ENCODE measurements at regions not wholly inside any gene's neighbourhood (a gene's known extent, or its start where the extent isn't known, plus 50 kb on each side); places are given as distances from the start of the nearest gene placed in this dataset.
"Not testable (repeated sequence)": the region's sequence is repeated elsewhere in the genome, so short reads cannot be mapped to it uniquely, and the experiment has no call there.

DNA sequence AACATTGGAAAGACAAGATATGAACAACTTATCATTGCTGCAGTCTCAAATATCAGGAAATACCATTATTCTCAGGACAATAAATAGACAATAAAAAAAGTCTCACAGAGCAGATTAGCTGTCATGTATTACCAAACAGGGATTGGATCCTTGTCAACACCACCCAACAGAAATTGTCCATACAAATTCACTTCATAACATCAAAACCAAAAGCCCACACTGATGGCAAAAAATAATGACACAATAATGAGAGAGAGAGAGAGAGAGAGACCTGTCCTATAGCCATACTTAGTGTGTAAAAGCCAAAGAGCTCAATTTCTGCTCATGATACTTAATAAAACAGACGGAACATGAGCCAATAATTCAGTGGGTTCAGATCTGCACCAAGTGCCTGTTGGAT is 96.5 kb downstream of the PPIAL4G start:
- intact Hi-C loops (cut with micrococcal nuclease) = no loop called here

DNA sequence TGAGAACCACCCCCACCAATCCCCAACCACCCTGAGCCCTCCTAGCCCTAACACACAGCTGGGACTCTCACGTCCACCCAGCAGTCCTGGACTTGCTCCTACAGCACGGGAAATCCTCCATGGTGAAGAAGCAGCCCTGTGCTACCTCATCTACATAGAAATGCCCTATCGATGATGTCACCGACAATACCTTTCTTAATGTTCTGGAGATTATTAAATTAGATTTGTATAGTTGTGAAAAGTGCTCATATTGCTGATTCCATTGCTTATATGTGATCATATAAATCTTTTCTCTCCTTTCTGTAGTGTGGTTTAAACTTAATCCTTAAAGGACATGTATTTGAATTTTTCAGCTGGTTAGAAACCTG is 97.1 kb downstream of the PPIAL4G start:
- intact Hi-C loops (cut with micrococcal nuclease) = not testable (repeated sequence)

DNA sequence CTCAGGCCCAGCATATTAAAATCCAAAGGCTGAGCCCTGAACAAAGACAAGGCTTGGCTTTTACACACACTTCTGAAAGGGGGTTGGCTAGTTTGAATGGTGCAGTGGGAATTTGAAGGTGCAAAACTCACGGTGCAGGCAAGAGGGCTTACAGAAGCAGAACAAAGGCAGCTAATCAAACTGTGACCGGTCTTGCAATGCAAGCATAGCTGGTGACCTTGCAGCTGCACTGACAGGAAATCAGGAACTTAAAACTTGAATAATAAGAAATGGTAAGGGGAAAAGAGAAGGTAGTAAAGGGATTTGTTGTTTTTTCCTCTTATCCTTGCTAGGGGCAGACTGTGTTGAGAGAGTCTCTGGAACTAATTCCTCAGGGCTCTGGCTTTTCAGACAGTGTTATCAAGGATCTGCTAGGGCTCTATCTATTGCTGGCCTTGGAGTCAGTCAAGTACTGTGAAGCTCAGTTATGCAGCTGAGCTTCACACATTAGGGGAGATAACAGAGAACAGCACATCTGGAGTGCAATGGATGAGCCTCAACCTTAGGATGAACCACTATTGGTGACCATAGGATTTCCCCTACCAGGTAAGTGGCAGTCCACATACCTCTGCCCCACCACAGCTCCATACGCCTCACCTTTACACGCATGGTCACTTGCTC is 97.6 kb downstream of the PPIAL4G start:
- intact Hi-C loops (cut with micrococcal nuclease) = loop anchor here (2.0 kb wide), 1 partner anchor 41 kb away; no protein-coding TSS in a partner anchor

DNA sequence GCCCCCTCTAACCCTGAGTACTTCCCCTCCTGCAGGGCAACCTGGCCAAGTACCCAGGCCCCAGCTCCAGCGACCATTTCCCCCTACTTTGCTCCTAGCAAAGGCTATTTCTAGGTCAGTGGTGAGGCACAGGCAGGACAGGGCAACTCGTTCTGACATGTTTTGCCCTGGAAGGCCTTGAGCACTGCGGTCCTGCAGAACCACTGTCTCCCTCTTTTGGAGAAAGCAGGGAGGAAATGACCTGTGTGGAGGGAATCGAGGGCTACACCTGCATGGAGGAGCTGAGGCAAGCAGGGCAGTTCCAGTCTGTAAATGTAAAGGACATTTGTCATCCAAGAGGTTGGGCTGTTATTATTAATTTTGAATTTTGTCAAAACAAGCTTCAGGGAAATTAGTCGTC is 99.1 kb downstream of the PPIAL4G start:
- intact Hi-C loops (cut with micrococcal nuclease) = loop anchor here (2.0 kb wide), 1 partner anchor 39 kb away; no protein-coding TSS in a partner anchor

DNA sequence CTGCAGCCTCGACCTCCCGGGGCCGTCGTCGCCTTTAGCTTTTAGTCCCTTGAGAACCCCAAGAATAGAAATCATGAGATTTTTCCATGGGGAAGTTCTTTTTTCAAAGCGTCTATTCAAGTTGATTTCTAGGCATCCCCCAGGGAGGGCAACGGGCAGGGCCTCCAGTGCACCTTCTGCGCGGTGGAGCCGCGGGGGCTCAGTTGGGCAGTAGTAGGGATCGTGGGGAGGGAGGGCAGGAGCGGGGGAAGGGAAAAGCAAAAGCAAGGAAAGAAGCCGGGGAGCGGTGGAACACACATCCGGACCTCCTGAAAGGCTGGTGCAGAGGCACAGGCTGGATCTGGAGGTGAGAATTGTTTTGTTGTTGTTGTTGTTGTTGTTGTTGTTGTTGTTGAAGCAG is 103.4 kb downstream of the PPIAL4G start:
- intact Hi-C loops (cut with micrococcal nuclease) = loop anchor here (10.0 kb wide), 2 partner anchors 65 to 145 kb away; no protein-coding TSS in a partner anchor

DNA sequence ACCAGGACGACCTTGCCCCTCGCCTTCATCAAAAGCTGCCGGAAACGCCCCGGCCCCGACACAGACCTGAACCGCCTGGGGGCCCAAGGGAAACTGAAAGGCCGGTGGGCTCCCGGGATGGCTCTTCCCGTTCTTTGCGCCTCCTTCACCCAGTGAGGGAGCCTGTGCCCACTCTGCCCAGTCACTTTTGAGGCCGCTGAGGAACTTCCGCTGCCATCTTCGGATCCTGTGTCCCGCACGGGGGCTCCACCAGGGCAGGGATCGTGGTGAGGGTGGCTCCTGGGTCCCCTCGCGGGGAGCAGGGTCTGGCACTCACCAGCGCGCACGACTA is 104.0 kb downstream of the PPIAL4G start:
- intact Hi-C loops (cut with micrococcal nuclease) = loop anchor here (10.0 kb wide), 2 partner anchors 64 to 146 kb away; no protein-coding TSS in a partner anchor

DNA sequence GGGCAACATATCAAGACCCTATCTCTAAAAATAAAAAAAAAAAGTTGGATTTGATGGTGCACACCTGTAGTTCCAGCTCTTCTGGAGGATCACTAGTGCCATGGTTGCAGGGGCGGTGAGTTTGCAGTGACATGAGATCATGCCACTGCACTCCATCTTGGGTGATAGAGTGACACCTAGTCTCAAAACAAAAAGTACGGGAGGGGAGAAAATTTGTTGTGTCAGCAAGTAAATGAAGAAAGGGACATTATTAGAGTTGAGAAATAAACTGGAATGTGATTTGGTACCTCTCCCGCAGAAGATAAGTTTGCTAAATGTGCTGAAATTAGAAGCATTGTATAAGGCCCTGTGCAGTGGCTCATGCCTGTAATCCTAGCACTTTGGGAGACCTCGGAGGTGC is 105.1 kb downstream of the PPIAL4G start:
- intact Hi-C loops (cut with micrococcal nuclease) = loop anchor here (10.0 kb wide), 2 partner anchors 63 to 147 kb away; no protein-coding TSS in a partner anchor

DNA sequence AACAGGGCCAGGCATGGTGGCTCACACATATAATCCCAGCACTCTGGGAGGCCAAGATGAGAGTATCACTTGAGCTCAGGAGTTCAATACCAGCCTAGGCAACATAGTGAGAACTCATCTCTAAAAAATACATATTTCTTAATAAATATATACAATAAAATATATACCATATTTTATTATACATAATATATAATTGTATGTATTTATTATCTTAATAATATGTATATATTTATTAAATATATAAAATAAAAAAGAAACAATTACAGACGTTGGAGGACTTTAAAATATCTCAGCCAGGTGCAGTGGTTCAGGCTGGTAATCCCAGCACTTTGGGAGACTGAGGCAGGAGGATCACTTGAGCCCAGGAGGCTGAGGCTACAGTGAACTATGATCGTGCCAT is 106.1 kb downstream of the PPIAL4G start:
- intact Hi-C loops (cut with micrococcal nuclease) = loop anchor here (10.0 kb wide), 2 partner anchors 62 to 148 kb away; no protein-coding TSS in a partner anchor

DNA sequence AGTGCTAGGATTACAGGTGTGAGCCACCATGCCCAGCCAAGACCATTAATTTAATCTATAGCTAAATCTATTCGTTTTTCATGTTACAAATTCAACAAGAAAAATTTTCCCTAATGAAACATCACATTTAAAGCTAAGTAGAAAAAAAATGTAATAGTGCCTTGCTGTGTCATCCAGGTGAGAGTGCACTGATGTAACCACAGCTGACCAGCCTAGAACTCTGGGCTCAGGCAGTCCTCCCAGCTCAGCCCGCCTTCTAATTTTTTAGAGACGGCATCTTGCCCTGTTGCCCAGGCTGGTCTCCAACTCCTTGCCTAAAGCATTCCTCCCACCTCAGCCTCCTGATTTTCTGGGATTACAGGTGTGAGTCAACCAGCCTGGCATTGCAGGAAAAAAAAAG is 109.0 kb downstream of the PPIAL4G start:
- intact Hi-C loops (cut with micrococcal nuclease) = loop anchor here (10.0 kb wide), 2 partner anchors 59 to 151 kb away; no protein-coding TSS in a partner anchor

DNA sequence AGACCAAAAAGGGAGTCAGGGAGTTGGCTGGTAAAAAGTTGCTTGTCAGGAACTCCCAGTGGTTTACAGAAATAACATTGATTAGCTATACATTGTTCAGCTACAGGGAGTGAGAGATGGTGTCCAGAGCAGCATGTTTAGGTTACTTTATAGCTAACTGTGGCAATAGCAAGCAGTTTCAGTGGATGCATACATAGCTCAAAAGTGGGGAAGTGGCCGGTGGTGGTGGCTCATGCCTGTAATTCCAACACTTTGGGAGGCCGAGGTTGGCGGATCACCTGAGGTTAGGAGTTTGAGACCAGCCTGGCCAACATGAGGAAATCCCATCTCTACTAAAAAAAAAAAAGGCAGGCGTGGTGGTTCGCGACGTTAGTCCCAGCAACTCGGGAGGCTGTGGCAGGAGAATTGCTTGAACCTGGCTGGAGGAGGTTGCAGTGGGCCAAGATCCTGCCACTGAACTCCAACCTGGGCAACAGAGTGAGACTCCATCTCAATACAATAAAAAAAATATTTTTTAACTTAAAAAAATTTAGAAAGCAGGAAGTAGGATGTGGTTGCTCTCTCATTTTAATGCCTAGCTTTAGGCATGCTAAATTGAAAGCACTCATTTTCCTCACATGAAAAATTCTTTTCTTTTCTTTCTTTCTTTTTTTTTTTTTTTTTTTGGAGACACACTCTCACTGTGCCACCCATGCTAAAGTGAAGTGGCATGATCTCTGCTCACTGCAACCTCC is 109.7 kb downstream of the PPIAL4G start:
- intact Hi-C loops (cut with micrococcal nuclease) = loop anchor here (1.0 to 10.0 kb wide), 3 partner anchors 15 to 151 kb away; no protein-coding TSS in a partner anchor

DNA sequence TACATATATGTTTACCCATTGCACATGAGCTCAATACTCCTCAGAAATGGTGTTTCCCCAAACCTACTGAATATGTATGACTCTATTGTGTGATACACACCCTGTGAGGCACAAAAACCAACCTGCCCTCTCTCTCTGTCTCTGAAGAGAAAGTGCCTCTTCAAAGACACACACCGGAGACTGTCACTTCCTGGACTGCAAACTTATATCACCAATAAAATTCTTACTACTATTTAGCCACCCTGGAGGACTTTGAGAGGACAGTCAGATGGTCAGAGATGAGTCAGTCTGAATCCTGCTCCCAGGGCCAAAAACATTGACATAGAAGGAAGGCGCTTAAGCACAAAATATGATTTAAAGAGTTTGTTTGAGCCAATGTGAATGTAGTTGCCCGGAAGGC is 110.4 kb downstream of the PPIAL4G start:
- intact Hi-C loops (cut with micrococcal nuclease) = loop anchor here (1.0 to 10.0 kb wide), 4 partner anchors 16 to 152 kb away; no protein-coding TSS in a partner anchor

DNA sequence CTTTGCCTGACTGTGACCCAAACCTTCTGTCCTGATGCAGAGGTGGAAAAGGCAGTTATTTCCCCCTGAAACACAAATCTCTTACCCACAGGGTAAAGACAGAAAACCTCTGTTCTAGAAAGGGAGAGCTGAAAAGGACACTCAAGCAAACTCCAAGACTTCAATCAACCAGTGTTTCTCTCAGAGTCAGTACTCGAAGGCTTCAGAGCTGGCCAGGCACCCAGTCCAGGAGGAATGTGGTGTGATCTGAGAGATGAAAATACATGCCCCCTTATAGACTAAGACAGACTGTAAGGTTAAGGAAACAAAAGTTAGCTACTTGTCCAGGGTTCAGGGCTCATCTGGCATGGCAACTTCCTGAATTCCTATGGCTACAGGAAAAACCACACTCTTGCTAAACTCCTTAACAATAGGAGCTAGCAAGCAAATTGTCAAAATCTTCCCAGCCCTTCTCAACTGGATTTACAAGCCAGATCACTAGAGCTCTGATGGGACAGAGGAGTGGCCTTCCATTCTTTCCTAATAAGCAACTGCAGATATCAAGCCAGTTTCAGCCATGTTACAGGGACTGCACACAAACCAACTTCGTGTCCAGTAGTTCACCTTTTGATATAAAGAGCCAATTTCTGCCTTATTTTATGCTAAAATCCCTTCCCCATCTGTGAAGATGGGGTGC is 110.9 kb downstream of the PPIAL4G start:
- intact Hi-C loops (cut with micrococcal nuclease) = loop anchor here (1.0 to 10.0 kb wide), 3 partner anchors 30 to 153 kb away; no protein-coding TSS in a partner anchor

DNA sequence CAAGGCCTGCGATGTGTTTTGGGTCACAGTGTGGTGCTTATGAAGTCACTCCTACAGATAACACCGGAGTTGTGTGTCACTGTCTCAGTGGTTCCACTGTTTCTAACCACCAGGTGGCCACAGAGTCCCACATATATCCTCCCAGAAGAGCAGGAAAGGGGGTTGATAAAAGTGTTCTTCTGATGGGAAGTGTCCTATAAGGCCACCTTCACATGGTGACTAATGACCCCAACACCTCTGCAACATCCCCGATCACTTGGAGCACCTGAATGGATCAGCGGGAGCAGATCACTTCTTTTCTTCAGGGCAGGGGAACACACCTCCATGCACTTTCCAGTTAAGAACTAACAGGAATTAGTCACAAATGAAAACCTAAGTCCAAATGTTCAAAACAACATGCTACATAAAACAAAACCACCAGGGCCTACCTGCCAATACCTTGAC is 111.5 kb downstream of the PPIAL4G start:
- intact Hi-C loops (cut with micrococcal nuclease) = loop anchor here (10.0 kb wide), 2 partner anchors 57 to 153 kb away; no protein-coding TSS in a partner anchor

DNA sequence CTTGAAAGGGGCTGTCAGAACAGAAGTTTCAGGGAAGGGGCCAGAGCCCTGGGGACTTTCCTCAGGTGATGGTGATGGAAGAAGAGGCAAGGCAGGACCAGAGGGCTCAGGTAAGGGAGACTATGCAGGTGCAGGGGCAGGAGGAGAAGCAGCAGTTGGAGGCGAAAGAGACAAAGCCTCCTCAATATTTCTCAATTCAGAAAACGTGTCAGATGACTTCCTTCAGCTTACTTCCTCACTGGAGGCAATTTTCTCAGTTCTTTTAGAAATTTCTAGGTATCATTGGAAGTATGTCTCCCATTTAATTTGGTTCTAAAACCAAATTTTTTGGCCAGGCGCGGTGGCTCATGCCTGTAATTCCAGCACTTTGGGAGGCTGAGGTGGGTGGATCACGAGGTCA is 112.4 kb downstream of the PPIAL4G start:
- intact Hi-C loops (cut with micrococcal nuclease) = loop anchor here (10.0 kb wide), 2 partner anchors 56 to 154 kb away; no protein-coding TSS in a partner anchor

DNA sequence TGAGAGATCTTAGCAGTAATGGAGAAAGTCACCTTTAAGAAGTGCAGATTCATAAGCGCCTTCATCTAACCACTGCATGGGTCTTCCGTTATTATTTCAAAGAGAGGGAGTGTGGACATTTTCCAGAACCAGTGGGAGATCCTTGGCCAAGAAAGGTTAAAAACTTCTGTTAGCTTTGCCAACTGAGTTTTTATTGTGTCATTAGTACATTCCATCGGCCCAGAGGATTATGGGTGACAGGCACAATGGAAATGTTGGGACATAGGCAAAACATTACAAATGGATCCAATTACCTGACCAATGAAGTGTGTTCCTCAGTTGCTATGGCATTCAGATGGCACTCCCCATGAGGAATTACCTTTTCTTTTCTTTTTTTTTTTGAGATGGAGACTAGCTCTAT is 115.5 kb downstream of the PPIAL4G start:
- intact Hi-C loops (cut with micrococcal nuclease) = no loop called here

DNA sequence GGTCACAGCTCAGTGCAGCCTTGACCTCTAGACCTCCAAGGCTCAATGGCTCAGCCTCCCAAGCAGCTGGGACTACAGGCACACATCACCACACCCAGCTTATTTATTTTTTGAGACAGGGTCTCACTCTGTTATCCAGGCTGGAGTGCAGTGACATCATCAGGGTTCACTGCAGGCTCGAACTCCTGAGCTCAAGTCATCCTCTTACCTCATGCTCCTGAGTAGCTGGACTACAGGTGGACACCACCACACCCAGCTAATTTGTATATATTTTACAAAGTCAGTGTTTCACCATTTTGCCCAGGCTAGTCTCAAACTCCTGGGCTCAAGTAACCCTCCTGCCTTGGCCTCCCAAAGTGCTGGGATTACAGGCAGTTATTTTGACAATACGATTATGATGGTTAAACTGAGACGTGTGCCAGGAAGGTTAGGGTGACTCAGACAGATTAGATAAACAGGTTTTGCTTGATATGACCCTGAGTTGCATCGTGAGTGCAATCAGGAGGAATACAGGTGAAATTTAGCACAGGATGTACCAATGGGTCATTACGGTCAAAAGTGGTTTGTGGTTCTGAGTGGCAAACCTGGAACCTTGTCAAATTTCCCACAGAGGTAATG is 116.9 kb downstream of the PPIAL4G start:
- intact Hi-C loops (cut with micrococcal nuclease) = not testable (repeated sequence)

DNA sequence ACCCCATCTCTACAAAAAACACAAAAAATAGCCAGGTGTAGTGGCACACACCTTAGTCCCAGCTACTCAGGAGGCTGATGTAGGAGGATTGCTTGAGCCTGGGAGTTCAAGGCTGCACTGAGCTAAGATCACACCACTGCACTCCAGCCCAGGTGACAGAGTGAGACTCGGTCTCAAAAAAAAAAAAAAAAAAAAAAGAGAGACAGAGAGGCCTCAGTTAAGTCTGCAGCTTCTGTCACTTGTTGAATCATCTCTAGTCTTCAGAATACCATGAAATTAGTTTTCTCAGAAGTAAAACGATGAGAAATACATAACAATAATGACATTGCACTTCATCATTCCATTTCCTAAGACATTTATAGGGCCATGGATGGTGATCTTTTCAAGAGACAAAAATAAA is 118.0 kb downstream of the PPIAL4G start:
- intact Hi-C loops (cut with micrococcal nuclease) = not testable (repeated sequence)

DNA sequence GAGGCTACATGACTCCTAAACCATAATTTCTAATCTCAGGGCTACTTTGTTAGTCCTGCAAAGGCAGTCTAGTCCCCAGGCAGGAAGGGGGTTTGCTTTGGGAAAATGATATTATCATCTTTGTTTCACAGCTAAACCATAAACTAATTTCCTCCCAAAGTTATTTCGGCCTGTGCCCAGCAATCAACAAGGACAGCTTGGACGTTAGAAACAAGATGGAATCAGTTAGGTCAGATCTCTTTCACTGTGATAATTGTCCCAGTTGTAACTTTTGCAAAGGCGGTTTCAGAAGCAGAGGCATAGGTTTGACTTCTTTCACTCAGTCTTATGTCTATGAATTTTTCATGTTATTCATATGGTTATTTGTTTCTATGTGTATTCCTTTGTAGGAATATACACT is 119.1 kb downstream of the PPIAL4G start:
- intact Hi-C loops (cut with micrococcal nuclease) = not testable (repeated sequence)

DNA sequence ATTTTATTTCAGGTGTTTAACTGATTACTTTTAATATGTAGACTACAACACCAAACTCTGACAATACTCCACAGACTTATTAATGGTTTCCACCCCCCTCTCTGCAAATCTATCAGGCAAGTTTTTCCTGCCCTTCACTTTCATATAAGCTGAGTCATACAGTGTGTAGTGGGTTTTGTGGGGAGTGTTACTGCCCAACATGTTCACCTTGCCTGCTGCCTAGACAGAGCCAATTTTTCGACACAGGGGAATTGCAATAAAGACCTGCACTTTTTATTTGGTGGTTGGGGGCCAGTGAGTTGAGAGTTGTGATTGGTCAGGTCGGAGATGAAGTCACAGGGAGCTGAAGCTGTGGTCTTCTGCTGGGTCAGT is 119.7 kb downstream of the PPIAL4G start:
- intact Hi-C loops (cut with micrococcal nuclease) = no loop called here

DNA sequence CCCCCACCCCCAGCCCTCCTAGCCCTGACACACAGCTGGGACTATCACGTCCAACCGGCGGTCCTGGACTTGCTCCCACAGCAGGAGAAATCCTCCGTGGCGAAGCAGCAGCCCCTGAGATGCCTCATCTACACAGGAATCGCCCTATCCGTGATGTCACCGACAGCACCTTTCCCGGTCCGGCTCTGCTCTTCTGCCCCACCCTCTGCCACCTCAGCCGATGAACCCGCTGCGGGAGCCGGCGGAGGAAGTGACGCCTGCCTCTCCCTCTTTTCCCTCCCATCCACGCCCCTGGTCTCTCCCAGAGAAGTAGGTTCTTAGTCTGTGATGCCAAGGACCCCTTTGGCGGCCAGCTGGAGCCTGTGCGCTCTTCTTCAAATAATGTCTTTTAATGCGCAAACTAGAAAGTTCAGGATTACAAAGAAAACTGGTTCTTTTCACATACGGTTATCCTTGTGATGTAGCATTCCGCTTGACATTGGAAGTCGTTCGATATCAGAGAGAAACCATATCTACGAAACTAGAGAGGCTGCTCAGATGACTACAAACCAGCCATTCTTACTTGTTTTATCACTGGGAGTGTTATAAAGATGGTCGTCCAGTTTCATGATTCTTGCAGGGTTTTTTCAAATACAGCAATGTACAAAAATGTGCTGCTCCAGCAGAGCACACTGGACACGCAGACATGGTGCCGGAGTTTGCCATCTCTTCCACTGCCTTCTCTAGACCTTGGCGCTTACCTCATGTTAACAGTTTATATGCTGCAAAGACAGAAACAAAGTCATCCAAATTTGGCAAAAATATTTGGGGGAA is 120.3 kb downstream of the PPIAL4G start:
- intact Hi-C loops (cut with micrococcal nuclease) = no loop called here
